ENCODE measurements at regions not wholly inside any gene's neighbourhood (a gene's known extent, or its start where the extent isn't known, plus 50 kb on each side); places are given as distances from the start of the nearest gene placed in this dataset.
"Not testable (repeated sequence)": the region's sequence is repeated elsewhere in the genome, so short reads cannot be mapped to it uniquely, and the experiment has no call there.

DNA sequence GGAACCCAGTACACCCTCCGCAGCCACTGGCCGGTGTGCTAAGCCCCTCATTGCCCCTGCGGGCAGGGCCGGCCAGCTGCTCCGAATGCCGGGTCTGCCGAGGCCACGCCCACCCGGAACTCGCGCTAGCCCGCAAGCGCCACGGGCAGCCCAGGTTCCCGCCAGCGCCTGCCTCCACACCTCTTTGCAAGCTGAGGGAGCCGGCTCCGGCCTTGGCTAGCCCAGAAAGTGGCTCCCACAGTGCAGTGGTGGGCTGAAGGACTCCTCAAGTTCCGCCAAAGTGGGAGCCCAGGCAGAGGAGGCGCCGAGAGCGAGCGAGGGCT is 81.4 kb upstream of the BCHE start:
- in situ Hi-C loops (cut with MboI): no loop called here
- WGBS, 2 experiments (ENCODE audit: low coverage in 1 of 2, low lambda C conversion rate in 2 of 2, missing lambda C conversion rate in 2 of 2): 76 to 78% methylated on average over 22 to 23 of the region's 23 CpGs

DNA sequence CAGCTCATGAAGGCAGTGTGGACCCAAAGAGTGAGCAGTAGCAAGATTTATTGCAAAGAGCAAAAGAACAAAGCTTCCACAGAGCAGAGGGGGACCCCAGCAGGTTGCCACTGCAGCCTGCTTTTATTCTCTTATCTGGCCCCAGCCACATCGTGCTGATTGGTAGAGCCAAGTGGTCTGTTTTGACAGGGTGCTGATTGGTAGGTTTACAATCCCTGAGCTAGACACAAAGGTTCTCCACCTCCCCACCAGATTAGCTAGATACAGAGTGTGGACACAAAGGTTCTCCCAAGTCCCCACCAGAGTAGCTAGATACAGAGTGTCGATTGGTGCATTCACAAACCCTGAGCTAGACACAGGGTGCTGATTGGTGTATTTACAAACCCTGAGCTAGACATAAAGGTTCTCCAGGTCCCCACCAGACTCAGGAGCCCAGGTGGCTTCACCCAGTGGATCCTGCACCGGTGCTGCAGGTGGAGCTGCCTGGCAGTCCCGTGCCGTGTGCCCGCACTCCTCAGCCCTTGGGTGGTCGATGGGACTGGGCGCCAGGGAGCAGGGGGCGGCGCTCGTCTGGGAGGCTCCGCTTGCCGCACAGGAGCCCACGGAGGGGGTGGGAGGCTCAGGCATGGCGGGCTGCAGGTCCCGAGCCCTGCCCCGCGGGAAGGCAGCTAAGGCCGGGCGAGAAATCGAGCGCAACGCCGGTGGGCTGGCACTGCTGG is 80.9 kb upstream of the BCHE start:
- H2AFZ ChIP-seq; H3K9ac ChIP-seq; H3K36me3 ChIP-seq (ENCODE audit: low read depth); H3K4me3 ChIP-seq; H3K4me1 ChIP-seq (ENCODE audit: insufficient read depth); H3K9me3 ChIP-seq (ENCODE audit: low read depth); H4K20me1 ChIP-seq (ENCODE audit: insufficient read depth); H3F3A ChIP-seq (ENCODE audit: insufficient read depth); H3K4me2 ChIP-seq (ENCODE audit: unreplicated experiment); DNase-seq; H3K27ac ChIP-seq; H3K9me2 ChIP-seq (ENCODE audit: insufficient read depth); H3K79me2 ChIP-seq (ENCODE audit: insufficient read depth); in situ Hi-C loops (cut with MboI); H3K27me3 ChIP-seq (replicated peaks; ENCODE audit: insufficient read depth): not testable (repeated sequence)
- 70 to 75% methylated on average over 12 to 22 of the region's 24 CpGs for WGBS, 2 experiments (ENCODE audit: low coverage in 1 of 2, low lambda C conversion rate in 2 of 2, missing lambda C conversion rate in 2 of 2)

More for the DNA sequence above, 81.4 kb upstream of the BCHE start:
- H3F3A ChIP-seq (ENCODE audit: insufficient read depth): no peaks in the 10 kb centered on the region
- H4K20me1 ChIP-seq (ENCODE audit: insufficient read depth): no peaks in the 10 kb centered on the region
- TF ChIP-seq EZH2 (IDR thresholded peaks at IDR 0.05; ENCODE audit: insufficient read depth, poor library complexity, severe bottlenecking) (no peak), EZH2phosphoT487 (IDR thresholded peaks at IDR 0.05; ENCODE audit: insufficient read depth, low read depth) (no peak)
- H3K9ac ChIP-seq: no peak overlapping the region
- H3K27ac ChIP-seq: no peak overlapping the region
- no peaks in the 10 kb centered on the region for H3K36me3 ChIP-seq (ENCODE audit: low read depth)
- H3K27me3 ChIP-seq (replicated peaks; ENCODE audit: insufficient read depth): no peaks in the 10 kb centered on the region
- H2AFZ ChIP-seq: no peak overlapping the region
- H3K79me2 ChIP-seq (ENCODE audit: insufficient read depth): no peaks in the 10 kb centered on the region
- no peaks in the 10 kb centered on the region for H3K4me1 ChIP-seq (ENCODE audit: insufficient read depth)
- H3K9me2 ChIP-seq (ENCODE audit: insufficient read depth): no peaks in the 10 kb centered on the region
- DNase-seq: no peak
- H3K4me2 ChIP-seq (ENCODE audit: unreplicated experiment): no peak overlapping the region
- H3K4me3 ChIP-seq: no peak overlapping the region
- H3K9me3 ChIP-seq (ENCODE audit: low read depth): no peaks in the 10 kb centered on the region

DNA sequence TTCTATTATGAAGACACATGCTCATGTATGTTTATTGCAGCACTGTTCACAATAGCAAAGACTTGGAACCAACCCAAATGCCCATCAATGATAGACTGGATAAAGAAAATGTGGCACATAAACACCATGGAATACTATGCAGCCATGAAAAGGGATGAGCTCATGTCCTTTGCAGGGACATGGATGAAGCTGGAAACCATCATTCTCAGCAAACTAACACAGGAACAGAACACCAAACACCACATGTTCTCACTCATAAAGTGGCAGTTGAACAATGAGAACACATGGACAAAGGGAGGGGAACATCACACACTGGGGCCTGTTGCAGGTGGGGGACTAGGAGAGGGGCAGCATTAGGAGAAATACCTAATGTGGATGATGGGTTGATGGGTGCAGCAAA is 77.9 kb upstream of the BCHE start:
- H3K79me2 ChIP-seq (ENCODE audit: insufficient read depth); H3K27me3 ChIP-seq (replicated peaks; ENCODE audit: insufficient read depth); in situ Hi-C loops (cut with MboI); H3K9me3 ChIP-seq (ENCODE audit: low read depth); H3K36me3 ChIP-seq (ENCODE audit: low read depth); H3K27ac ChIP-seq; H2AFZ ChIP-seq; H3K9me2 ChIP-seq (ENCODE audit: insufficient read depth); H3K9ac ChIP-seq; H3F3A ChIP-seq (ENCODE audit: insufficient read depth); H4K20me1 ChIP-seq (ENCODE audit: insufficient read depth); DNase-seq; H3K4me1 ChIP-seq (ENCODE audit: insufficient read depth); H3K4me2 ChIP-seq (ENCODE audit: unreplicated experiment); H3K4me3 ChIP-seq: not testable (repeated sequence)

- Histone ChIP-seq H3K4me3 (no peak overlapping the region), H2AFZ (no peak overlapping the region), H3K27ac (no peak overlapping the region), H3K4me1 (ENCODE audit: insufficient read depth) (no peaks in the 10 kb centered on the region), H3K27me3 (replicated peaks; ENCODE audit: insufficient read depth) (no peaks in the 10 kb centered on the region), H3F3A (ENCODE audit: insufficient read depth) (no peaks in the 10 kb centered on the region), H3K4me2 (ENCODE audit: unreplicated experiment) (no peak overlapping the region), H4K20me1 (ENCODE audit: insufficient read depth) (no peaks in the 10 kb centered on the region), H3K9ac (no peak overlapping the region), H3K9me2 (ENCODE audit: insufficient read depth) (no peaks in the 10 kb centered on the region), H3K9me3 (ENCODE audit: low read depth) (no peaks in the 10 kb centered on the region), H3K79me2 (ENCODE audit: insufficient read depth) (no peaks in the 10 kb centered on the region), H3K36me3 (ENCODE audit: low read depth) (no peaks in the 10 kb centered on the region)
- 24 to 29% methylated on average over 7 of the region's 7 CpGs for WGBS, 2 experiments (ENCODE audit: low coverage in 1 of 2, low lambda C conversion rate in 2 of 2, missing lambda C conversion rate in 2 of 2)
- TF ChIP-seq EZH2 (IDR thresholded peaks at IDR 0.05; ENCODE audit: insufficient read depth, poor library complexity, severe bottlenecking) (no peak), EZH2phosphoT487 (IDR thresholded peaks at IDR 0.05; ENCODE audit: insufficient read depth, low read depth) (no peak)
- no peak for DNase-seq
- in situ Hi-C loops (cut with MboI): no loop called here
Measured at GRCh38 chr3:165903885-165904630, 66.8 kb upstream of the BCHE start.

DNA sequence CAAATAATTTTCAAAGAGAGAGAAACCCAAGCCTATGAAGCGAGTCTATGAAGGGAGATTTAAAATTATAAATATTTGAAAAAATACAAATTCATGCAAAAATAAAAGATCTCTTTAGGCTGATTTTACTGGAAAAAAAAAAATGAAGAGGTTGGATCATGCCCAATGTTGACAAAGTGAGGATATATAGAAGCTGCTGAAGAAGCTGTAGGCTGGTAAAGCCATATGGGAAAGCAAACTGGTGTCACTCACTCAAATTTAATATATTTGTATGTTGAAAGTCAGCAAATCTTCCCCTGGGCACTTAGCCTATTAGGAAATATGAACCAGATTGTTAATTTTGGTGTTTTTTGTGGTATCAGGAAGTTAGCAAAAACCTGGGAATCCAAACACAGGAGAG is 61.8 kb upstream of the BCHE start:
- Histone ChIP-seq H3K4me2 (ENCODE audit: unreplicated experiment) (no peak overlapping the region), H3K9me2 (ENCODE audit: insufficient read depth) (no peaks in the 10 kb centered on the region), H3K79me2 (ENCODE audit: insufficient read depth) (no peaks in the 10 kb centered on the region), H3K27ac (no peak overlapping the region), H2AFZ (no peak overlapping the region), H3K4me3 (no peak overlapping the region), H3K9me3 (ENCODE audit: low read depth) (peaks cover 4% of the 10 kb centered on the region), H3K36me3 (ENCODE audit: low read depth) (no peaks in the 10 kb centered on the region), H3K27me3 (replicated peaks; ENCODE audit: insufficient read depth) (no peaks in the 10 kb centered on the region), H3K4me1 (ENCODE audit: insufficient read depth) (no peaks in the 10 kb centered on the region), H3F3A (ENCODE audit: insufficient read depth) (no peaks in the 10 kb centered on the region), H4K20me1 (ENCODE audit: insufficient read depth) (no peaks in the 10 kb centered on the region), H3K9ac (no peak overlapping the region)
- TF ChIP-seq EZH2 (IDR thresholded peaks at IDR 0.05; ENCODE audit: insufficient read depth, poor library complexity, severe bottlenecking) (no peak), EZH2phosphoT487 (IDR thresholded peaks at IDR 0.05; ENCODE audit: insufficient read depth, low read depth) (no peak)
- in situ Hi-C loops (cut with MboI): no loop called here
- 6 to 14% methylated on average over 1 of the region's 1 CpG for WGBS, 2 experiments (ENCODE audit: low coverage in 1 of 2, low lambda C conversion rate in 2 of 2, missing lambda C conversion rate in 2 of 2)
- no peak for DNase-seq
